Colon (tissue), 2 donors: ENCODE measurements at regions not wholly inside any gene's neighbourhood (a gene's known extent, or its start where the extent isn't known, plus 50 kb on each side); places are given as distances from the start of the nearest gene placed in this dataset.

Experiments
- FAIRE-seq: peaks from 2 replicates; lab custom pipeline; 2012; peaks lifted over from hg19 to GRCh38; lab: Jason Lieb, UNC
- donor health status: control.
- donor health status: control.

GRCh38 chr3:74564560-74564959 lies 49.9 kb downstream of the CNTN3 start:
- FAIRE-seq: no peak

GRCh38 chr3:74562558-74563269 lies 51.7 kb downstream of the CNTN3 start:
- FAIRE-seq: no peak

- no peak for FAIRE-seq
Measured at GRCh38 chr3:74561881-74562280, 52.6 kb downstream of the CNTN3 start.

- FAIRE-seq: no peak
Measured at GRCh38 chr3:74559261-74559660, 55.2 kb downstream of the CNTN3 start.

GRCh38 chr3:74550686-74551085 lies 63.8 kb downstream of the CNTN3 start:
- FAIRE-seq: no peak

- no peak for FAIRE-seq
Measured at GRCh38 chr3:74546426-74546825, 68.0 kb downstream of the CNTN3 start.

- FAIRE-seq: no peak
Measured at GRCh38 chr3:74542441-74542840, 72.0 kb downstream of the CNTN3 start.

- no peak for FAIRE-seq
Measured at GRCh38 chr3:74539876-74540275, 74.6 kb downstream of the CNTN3 start.

- no peak for FAIRE-seq
Measured at GRCh38 chr3:74538669-74539068, 75.8 kb downstream of the CNTN3 start.

GRCh38 chr3:74537857-74538256 lies 76.6 kb downstream of the CNTN3 start:
- no peak for FAIRE-seq

GRCh38 chr3:74537164-74537563 lies 77.3 kb downstream of the CNTN3 start:
- no peak for FAIRE-seq

- FAIRE-seq: no peak
Measured at GRCh38 chr3:74535281-74535680, 79.2 kb downstream of the CNTN3 start.

GRCh38 chr3:74534611-74535010 lies 79.8 kb downstream of the CNTN3 start:
- FAIRE-seq: no peak

- no peak for FAIRE-seq
Measured at GRCh38 chr3:74532446-74532845, 82.0 kb downstream of the CNTN3 start.

GRCh38 chr3:74531491-74531890 lies 83.0 kb downstream of the CNTN3 start:
- no peak for FAIRE-seq

GRCh38 chr3:74529145-74529544 lies 85.3 kb downstream of the CNTN3 start:
- FAIRE-seq: no peak

- no peak for FAIRE-seq
Measured at GRCh38 chr3:74527566-74527965, 86.9 kb downstream of the CNTN3 start.

GRCh38 chr3:74523811-74524210 lies 90.6 kb downstream of the CNTN3 start:
- no peak for FAIRE-seq

GRCh38 chr3:74520895-74521294 lies 93.6 kb downstream of the CNTN3 start:
- no peak for FAIRE-seq

- FAIRE-seq: no peak
Measured at GRCh38 chr3:74518610-74519009, 95.8 kb downstream of the CNTN3 start.

GRCh38 chr3:74516019-74516418 lies 98.4 kb downstream of the CNTN3 start:
- FAIRE-seq: no peak

- no peak for FAIRE-seq
Measured at GRCh38 chr3:74515451-74515850, 99.0 kb downstream of the CNTN3 start.

- FAIRE-seq: no peak
Measured at GRCh38 chr3:74511078-74511477, 103.4 kb downstream of the CNTN3 start.

GRCh38 chr3:74510261-74510818 lies 104.1 kb downstream of the CNTN3 start:
- no peak for FAIRE-seq
